ENCODE measurements at regions not wholly inside any gene's neighbourhood (a gene's known extent, or its start where the extent isn't known, plus 50 kb on each side); places are given as distances from the start of the nearest gene placed in this dataset.

DNA sequence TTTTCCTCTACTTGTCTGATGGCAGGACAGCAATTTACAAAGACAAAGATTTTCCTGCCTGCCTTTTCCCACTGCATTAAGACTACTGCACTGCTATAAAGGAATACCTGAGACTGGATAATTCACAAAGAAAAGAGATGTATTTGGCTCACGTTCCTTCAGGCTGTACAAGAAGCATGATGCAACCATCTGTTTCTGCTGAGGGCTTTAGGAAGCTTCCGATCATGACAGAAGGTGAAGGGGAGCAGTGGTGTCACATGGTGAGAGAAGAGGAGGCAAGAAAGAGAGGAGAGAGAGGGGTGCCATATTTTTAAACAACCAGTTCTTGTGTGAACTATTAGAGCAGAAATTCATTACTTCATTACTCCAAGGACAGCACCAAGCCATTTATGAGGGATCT, 617.1 kb upstream of the HTR2C start:
- TF ChIP-seq, protein P1, sequence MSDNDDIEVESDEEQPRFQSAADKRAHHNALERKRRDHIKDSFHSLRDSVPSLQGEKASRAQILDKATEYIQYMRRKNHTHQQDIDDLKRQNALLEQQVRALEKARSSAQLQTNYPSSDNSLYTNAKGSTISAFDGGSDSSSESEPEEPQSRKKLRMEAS (CRISPR knock-in tag; IDR thresholded peaks at IDR 0.05), result no peak
- TF ChIP-seq NRF1 (conservative IDR thresholded peaks at IDR 0.05 in 1 of 2, IDR thresholded peaks at IDR 0.05 in 1 of 2), result no peak

Data from K562 (cell line).